GM18909 (cell line): ENCODE measurements at regions not wholly inside any gene's neighbourhood (a gene's known extent, or its start where the extent isn't known, plus 50 kb on each side); places are given as distances from the start of the nearest gene placed in this dataset.
"Not testable (repeated sequence)": the region's sequence is repeated elsewhere in the genome, so short reads cannot be mapped to it uniquely, and the experiment has no call there.

ENCODE experiments used
- ATAC-seq: cut with Tn5 transposase; IDR thresholded peaks from one replicate; pipeline ENCODE4 v1.9.1; 2021; ENCODE audit warnings: mild to moderate bottlenecking; ENCODE audit not compliant: unreplicated experiment, poor library complexity

DNA sequence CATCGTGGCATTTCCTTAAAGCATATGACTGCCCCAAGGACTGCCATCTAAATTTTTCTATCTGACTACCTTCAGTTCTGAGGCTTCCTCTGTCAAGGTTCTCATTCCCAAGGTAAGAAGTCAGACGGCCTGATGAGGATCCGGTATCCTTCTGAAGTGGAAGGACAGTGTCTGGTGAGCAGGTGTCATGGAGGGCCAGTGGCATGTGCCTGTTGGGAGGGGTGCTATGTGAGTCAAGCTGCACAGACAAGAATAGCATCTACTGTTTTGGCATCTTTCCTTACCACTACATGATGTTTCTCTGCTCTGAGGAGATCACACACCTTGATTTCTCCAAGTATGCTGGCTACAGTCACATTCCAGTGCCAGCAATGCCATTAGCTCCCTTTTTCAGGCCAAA lies 99.6 kb upstream of the RGS1 start:
- ATAC-seq: no peak

DNA sequence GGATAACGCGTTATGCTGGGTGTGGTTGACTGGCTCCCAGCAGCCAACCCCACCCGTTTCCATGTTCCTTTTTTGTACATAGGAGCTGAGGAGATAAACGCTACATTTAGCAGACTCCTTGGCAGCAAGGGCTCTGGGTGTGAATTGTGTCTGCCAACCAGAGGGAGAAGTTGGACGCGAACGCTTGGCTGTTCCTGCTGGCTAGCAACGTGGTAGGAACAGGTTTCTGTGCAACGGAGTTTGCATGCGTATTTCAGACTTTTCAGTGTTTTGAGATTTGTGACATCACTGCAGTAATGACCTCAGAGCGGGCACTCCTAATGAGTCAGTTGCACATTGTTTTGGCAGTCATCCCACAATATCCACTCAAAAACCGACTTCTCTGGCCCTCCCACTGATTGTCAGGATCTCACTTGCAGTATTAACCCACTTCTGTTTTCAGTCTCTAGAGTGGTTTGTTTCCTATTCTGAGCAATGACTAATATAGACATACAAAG lies 98.7 kb upstream of the RGS1 start:
- peak; percentile 65 for ATAC-seq

DNA sequence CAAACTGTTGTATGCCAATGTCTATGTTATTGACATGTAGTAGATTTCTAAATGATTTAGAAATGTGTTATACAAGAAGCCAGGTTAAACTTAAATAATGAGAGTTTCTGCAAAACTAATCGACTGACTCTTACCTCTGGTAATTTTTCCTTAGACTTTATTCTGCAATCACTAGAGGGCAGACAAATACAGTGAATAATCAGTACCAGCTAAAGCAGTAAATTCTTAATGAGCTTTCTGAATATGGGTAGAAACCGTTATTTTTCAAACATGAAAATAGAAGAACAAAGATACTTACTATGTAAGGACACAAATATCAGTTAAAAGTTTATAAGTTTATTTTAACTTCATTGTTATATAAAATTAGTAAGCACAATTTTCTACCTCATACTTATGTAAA lies 97.9 kb upstream of the RGS1 start:
- peak; percentile 62 for ATAC-seq

DNA sequence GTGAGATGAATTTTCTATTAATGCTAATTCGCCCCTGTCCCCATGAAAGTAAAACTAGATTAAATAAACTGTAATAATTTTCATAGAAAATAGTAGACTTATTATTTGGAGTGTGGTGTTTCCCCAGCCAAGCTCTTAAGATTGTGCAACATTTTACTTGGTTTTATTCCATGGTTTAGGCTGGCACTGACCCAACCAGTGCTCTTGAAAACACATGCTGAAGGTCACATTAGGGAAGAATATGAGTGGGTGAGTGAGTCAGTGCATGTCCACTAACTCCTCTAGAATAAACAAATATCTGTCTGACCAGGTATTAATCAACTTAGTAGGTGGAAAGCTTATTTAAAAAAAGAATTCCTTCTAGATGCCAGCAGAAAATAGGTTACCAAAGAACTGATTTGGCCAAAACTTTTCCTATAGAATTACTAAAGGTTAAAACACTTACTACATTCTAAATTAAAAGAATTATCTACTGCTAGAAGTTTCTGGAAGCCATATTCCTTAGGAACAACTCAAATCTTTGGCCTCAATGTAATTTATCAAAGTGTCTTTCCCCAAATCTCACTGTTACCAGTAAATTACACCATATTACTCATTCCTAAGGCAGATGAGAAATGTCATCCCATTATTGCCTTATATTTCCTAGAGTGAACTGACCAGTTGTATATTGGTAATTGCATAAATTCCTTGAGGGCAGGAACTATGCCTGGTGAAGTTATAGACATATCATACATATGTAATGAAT lies 89.7 kb upstream of the RGS1 start:
- ATAC-seq: no peak

DNA sequence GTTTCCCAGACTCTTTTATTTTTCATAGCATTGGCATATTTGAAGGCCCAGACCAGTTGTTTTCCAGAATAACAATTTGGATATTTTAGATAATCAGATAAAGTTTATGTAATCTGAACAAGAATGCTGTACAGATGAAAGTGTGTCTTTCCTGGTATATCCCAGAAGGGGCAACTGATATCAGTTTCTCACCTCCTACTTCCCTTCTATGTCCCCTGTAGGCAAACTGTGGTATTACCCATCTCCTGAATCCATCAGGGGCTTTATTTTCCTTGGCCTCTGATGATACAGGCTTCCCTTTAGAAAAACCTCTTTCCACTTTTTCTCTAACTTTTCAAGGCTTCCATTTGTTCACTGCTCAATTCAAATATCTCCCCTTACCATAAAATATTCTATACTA lies 87.5 kb upstream of the RGS1 start:
- no peak for ATAC-seq

DNA sequence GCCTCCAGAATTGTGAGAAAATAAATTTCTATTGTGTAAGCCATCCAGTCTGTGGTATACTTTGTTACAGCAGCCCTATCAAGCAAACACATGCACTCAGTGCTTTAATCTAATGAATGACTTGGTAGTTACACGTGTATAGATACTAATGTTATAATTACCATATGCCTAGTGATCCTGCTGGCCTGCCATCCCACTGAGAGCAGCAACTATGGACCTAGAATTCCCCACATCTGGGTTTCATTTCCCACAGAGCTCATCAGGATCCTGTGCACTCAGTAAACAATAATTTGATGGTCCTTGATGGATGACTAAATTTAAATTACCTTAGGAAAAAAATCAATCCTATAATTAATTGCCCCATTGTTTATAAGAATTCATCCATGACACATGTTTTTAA lies 86.5 kb upstream of the RGS1 start:
- no peak for ATAC-seq

DNA sequence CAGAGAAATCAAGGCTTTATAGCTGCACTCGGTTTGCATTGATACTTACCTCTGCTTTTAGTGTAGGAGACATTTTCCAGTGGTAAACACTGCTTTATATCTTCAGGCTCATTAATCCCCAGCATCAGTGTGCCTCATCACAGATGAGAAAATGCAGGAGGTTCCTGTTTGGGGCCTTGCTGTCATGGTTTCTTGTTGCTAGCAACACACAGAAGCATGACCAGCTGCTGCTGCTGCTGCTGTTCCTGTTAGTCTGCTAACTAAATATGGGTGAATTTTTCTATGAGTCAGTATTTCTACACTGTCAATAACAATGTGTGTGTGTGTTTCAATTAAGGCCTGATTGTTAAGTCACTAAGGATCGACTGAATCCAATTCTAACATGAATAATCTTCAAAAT lies 85.8 kb upstream of the RGS1 start:
- peak; percentile 76 for ATAC-seq

DNA sequence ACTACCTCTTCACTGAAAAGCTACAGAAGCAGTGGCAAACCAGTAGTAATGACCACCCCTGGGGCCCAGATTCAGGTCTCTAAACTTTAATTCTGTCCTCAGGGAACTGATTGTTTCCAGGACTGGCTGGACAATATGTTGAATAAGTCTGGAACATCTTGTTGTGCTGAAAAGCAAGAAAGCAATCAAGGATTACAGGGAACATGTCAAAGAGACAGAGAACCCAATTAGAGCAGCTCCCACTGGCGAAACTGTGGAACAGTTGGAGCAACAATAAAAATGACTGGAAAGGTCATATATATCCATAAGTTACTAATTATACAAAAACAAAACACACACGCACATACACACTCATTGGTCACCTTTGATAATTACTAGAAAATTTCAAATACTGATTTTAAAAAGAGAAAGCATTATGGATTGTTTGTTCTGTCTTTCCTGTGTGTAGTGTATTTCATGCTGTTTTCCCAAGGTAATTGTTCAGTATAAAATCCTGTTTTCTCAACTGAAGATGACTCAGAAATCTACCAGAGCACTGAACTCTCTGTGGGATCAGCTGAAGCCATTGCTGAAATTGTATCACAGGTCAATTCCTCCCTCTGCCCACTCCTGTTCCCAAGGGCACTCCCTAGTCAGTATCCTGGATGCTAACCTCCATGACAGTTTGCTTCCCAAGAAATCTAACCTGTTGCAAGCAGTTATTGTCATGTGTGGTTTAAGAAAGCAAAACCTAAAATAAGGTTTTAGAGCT lies 83.6 kb upstream of the RGS1 start:
- ATAC-seq: no peak

DNA sequence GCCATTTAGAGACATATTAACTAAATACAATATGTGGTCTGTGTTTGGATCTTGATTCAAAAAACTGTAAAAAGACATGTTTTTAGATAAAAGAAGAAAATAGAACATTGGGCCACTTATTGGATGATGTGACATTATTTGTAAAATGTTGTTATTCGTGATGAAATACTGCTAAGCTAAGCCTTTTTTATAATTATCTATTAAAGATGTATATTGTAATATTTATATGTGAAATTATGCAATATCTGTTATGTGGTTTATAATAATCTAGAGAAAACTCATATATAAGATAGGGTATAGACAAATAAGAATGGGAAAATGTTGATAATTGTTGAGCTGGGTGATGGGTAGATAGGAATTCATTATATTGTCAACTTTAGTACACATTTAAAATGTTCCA lies 82.0 kb upstream of the RGS1 start:
- no peak for ATAC-seq

DNA sequence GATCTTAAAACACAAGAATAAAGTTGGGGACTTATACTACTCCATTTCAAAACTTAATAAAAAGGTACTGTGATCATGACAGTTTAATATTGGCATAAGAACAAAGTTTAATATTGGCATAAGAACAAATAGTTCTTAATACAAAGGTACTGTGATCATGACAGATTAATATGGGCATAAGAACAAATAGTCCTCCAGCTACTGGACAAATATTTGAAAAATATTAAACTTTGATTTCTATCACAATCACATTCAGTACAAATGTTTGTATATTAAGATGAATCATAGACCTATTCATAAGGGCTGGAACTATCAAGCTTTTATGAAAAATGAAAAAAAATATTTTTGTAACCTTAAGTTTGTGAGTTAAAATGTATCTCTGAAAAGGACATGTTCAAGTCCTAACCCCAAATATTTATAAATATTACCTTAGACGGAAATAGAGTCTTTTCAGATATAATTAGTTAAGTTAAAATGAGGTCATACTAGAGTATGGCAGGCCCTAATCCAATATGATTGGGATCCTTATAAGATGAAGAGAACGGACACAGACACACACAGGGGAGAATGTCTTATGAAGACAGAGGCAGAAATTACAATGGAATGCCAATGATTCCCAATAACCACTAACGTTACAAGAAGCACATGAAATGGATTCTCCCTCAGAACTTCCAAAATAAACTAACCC lies 79.1 kb upstream of the RGS1 start:
- ATAC-seq: no peak

DNA sequence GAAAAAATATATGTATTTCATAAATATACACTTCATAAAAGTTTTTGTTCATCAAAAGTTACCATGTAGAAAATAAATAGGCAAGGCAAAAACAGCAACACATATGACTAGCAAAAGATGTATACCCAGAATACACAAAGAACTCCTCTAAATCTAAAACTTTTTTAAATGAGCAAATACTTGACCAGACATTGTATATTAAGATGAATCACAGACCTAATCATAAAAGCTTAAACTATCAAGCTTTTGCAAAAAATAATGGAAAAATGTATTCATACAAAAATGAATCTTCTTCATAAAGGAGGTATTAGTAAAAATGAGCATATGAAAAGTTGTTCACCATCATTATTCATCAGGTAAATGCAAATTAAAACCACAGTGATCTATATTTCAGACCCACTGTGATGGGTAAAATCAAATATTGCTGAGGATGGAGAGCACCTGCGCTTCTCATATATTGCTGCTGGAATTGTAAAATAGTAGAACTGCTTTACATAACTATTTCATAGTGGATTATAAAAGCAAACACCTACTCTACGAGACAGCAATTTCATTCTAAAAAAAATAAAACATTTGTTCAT lies 78.3 kb upstream of the RGS1 start:
- no peak for ATAC-seq

DNA sequence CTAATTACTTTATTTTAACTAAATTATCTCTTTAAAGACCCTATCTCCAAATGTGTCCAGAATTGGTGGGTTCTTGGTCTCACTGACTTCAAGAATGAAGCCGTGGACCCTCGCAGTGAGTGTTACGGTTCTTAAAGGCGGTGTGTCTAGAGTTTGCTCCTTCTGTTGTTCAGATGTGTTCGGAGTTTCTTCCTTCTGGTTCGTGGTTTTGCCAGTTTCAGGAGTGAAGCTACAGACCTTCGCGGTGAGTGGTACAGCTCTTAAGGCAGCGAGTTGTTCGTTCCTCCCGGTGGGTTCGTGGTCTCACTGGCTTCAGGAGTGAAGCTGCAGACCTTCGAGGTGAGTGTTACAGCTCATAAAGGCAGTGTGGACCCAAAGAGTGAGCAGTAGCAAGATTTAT lies 77.5 kb upstream of the RGS1 start:
- not testable (repeated sequence) for ATAC-seq

DNA sequence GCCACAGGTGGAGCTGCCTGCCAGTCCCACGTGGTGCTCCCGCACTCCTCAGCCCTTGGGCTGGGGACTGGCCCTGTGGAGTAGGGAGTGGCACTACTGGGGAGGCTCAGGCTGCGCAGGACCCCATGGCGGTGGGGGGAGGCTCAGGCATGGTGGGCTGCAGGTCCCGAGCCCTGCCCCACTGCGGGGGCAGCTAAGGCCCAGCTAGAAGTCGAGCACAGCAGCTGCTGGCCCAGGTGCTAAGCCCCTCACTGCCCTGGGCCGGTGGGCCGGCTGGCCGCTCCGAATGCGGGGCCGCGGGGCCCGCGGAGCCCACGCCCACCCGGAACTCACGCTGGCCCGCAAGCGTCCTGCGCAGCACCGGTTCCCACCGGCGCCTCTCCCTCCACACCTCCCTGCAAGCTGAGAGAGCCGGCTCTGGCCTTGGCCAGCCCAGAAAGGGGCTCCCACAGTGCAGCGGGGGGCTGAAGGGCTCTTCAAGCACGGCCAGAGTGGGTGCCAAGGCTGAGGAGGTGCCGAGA lies 76.5 kb upstream of the RGS1 start:
- not testable (repeated sequence) for ATAC-seq

DNA sequence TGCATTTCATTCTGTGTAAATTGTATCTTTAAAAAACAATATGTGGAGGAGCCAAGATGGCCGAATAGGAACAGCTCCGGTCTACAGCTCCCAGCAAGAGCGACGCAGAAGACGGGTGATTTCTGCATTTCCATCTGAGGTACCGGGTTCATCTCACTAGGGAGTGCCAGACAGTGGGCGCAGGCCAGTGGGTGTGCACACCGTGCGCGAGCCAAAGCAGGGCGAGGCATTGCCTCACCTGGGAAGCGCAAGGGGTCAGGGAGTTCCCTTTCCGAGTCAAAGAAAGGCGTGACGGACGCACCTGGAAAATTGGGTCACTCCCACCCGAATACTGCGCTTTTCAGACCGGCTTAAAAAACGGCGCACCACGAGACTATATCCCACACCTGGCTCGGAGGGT lies 75.0 kb upstream of the RGS1 start:
- not testable (repeated sequence) for ATAC-seq

DNA sequence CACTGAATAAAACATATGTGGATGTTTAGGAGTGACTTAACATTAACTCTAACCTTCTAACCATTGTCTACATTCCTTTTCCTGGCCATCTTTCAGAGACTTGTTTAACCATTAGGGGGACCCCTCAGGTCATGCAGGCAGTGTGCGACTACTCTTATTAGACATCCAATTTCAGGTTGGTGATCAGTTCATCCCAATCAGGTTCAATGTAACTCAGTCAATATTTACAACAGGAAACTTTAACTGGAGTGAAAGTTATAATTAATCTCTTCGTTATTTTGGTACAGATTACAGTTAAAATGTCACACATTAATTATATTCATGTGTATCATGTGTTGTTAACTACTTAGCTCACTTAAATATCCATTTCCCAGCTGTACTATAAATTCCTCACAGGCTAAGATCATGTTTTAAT lies 68.8 kb upstream of the RGS1 start:
- peak; percentile 100 for ATAC-seq

DNA sequence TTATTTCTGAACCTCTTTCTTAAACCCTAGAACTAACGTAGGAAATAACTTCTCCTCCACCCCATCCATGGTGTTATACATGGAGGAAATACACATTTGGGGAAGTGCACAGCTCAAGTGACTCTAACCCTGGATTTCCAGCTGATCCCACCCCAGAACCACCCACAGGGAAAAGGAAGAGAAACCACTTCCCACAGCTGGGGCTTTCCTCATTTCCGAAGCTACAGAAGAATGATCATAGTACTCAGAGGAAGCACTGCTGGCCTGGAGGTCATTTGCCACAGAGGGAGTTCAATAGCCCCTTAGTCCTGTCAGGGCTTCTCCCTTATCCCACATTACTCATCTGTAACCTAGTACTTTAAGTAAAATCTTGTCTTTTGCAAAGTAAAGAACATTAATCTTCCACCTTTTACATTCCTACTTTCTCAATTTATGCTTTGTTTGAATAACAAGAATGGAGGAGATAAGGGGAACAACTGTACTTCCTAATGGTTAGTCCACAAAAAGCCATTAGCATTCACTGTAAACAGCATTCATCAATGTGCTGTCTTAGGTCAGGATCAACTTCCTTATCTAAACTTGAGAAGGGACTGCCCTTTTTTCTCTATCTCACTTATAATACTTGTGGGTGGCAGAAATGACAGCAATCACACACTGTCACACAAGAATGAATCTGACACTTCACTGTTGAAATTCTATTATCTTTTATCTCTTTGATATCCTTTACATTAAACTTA lies 63.0 kb upstream of the RGS1 start:
- peak; percentile 25 for ATAC-seq

DNA sequence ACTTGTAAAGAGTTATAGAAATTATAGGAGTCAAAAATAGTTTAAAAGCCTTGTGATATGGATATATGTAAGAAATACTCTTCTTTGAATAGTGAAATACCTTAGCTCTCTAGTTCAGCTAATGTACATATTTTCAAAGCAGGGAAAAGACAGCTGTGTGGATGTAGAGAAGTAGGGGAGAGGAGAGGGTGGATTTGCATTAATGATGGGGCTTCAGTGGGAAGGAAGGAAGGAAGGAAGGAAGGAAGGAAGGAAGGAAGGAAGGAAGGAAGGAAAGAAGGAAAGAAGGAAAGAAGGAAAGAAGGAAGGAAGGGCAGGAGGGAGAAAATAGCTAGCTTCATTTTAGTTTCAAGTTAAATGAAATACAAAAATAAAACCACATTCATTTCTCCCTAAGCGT lies 62.4 kb upstream of the RGS1 start:
- ATAC-seq: no peak

DNA sequence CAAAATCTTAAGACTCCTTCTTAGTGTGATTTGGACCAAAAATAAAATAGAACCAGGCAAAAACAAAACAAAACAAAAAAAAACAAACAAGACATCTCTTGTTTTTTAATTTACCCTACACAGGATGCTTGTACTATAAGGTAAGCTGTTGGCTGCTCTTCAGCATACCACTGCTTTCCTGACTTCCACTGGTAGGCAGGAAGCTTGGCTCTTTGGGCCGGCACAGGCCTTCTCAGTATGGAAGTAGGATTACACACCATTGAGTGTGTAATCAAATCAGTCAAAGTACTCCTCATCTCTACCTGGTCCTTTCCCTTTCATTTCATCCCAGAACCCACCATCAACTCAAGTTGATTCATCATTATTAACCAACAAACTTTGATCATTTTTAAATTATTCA lies 61.9 kb upstream of the RGS1 start:
- no peak for ATAC-seq

DNA sequence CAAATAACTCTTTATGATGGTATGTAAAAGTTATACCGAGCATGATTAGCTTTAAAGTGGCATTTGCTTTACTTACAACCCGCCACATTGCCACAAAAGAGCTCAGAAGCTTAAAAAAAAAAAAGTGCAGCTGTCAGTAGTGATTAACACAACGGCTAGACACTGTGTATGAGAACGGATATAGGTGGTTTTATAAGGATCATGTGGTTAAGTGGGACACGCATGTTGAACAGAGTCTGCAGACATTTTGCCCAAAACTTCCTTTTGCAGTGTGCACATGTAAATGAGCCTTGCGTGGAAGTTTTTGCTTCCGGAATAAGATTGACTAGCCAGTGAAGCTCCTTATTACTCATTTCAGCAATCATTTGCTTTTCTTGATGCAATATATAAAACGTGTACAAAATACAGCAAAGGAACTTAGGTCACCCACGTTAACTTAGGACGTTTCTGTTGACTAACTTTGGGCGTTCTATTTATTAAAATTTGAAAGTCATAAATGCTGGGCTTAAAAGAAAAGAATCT lies 58.7 kb upstream of the RGS1 start:
- peak; percentile 98 for ATAC-seq
